Umbilical cord (tissue), 1 donor: ENCODE measurements at regions not wholly inside any gene's neighbourhood (a gene's known extent, or its start where the extent isn't known, plus 50 kb on each side); places are given as distances from the start of the nearest gene placed in this dataset.
A peak's percentile ranks its signal among the peaks of the same experiment; 100 is the strongest.

Experiments used
- DNase-seq: peaks from one replicate; pipeline ENCODE4 v3.0.0-alpha.2; 2015; ENCODE audit warnings: low spot score

- no peak for DNase-seq
These were observed 73.1 kb downstream of the IRF8 start for GRCh38 chr16:85971902-85972638.

DNA sequence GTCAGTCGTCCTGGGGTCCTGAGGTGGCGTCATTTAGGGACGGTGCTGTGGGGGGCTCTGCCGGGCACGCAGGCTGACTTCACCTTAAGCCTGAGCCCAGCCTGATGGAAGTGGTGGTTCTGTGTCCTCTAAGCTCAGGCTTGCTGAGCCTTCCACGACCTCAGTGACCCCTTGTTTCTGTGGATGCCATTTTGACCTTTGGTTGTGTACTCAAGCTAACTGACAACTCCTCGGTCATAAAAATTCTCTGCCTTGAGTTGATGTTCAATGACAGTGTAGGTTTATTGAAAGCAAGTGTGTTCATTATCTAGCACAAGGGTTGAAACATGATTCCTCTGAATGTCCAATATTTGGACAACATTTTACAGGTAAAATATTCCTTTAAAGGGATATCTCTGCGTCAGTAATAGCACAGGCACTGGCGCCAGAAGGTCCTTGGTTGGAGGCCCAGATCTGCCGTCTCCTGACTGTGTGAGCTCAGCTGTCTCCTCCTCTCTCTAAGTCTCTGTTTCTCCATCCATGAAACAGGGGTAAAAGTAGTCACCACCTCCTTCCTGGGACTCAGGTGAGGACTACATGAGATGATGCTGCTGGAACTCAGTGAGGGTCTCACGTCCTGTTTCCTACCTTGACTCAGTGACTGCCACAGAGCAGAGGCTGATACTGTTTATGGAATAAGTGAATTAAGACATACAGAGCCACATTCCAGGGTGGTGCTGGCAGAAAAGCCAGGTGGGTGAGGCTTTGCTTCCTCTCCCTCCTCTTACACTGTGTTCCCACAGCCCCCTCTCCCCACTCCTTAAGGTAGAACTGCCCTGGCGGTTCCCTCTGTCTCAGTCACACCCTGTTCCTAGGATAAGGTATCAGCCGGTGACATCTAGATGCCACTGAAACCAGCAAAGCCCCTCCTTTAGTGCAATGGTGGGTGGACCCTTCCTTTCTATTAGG, 75.7 kb downstream of the IRF8 start:
- DNase-seq = no peak

DNA sequence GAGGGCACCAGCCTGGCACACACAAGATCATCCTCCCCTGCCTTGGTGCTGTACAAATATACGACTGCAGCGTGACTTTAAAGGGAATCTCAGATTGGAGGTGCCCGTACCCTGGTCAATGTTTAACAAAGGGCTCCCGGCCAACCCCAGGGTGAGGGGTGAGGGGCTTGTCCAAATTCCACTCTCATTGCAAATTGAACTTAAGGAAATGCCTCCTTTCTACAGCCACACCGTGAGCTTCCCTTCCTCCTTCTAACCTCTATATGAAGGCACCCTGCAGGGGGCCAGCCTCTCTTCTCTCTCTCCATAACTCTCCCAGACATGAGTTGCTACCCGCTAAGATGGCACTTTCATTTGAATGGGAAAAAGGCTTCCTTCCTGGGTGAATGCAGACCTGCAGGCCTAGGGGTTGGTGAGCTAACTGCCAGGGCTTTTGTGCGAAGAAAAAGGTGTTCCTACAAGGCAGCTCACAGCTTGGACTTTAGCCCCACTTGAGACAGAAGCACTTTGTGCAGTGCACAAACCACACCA, 76.6 kb downstream of the IRF8 start:
- DNase-seq = no peak

DNA sequence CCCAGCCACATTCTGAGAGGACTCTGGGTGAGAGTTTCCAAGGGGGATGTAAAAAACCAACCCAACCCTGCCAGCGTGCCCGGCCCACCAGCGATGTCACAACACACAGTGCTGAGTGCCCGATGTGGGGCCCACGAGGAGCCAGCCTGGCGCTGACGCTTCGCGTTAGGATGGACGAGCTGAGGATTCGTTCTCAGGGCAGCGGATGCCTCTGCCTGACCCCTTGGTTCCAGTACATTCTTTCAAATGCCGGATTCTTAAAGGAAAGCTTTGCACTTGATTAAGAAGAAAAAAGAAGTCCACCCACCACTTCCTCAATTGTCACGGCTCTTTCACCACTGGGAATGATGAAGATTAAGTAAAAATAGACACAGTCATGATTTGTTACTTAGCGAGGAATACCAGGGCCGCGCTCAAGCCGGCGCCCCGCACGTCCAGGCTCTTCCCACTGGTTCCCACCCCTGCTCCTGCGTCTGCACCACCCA, 79.4 kb downstream of the IRF8 start:
- no peak for DNase-seq

DNA sequence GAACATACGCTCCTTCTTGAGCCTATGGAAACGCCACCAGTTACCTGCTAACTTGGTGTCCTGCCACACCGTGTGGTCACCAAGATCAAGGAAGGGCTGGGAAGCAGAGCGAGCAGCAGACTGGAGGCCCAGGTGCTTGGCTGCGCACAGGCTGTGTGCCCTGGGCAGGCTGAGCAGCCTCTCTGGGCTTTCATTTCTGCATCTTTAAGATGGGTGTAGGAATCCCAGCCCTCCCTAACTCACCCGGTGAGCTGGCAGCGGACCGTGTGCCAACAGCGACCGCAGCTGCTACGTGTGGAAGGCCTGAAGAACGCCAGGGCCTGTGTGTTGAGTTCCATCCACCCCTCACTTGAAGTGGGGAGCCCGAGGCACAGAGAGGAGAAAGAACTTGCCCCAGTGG, 80.0 kb downstream of the IRF8 start:
- no peak for DNase-seq

- no peak for DNase-seq
These were observed 80.6 kb downstream of the IRF8 start for GRCh38 chr16:85979605-85980004.

DNA sequence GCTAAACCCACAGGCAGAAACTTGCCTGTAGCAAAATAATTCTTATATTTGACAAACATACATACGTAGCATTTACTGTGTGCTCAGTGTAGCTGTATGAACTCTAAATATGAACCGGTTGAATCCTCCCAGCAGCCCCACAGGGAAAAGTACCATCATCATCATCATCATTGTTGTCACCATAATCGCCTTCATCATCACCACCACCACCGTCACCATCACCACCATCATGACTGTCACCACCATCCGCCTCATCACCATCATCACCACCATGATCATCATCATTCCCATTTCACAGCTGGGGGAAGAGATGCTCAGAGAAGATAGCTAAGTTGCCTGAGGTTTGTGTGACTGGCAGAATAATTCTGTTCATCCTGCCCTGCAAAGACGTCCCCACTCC, 81.7 kb downstream of the IRF8 start:
- DNase-seq = no peak

- DNase-seq = no peak
These were observed 83.0 kb downstream of the IRF8 start for GRCh38 chr16:85981826-85982562.

GRCh38 chr16:85982563-85982939, 83.6 kb downstream of the IRF8 start:
- peak; percentile 23 for DNase-seq

GRCh38 chr16:85983064-85983463, 84.1 kb downstream of the IRF8 start:
- DNase-seq = no peak

DNA sequence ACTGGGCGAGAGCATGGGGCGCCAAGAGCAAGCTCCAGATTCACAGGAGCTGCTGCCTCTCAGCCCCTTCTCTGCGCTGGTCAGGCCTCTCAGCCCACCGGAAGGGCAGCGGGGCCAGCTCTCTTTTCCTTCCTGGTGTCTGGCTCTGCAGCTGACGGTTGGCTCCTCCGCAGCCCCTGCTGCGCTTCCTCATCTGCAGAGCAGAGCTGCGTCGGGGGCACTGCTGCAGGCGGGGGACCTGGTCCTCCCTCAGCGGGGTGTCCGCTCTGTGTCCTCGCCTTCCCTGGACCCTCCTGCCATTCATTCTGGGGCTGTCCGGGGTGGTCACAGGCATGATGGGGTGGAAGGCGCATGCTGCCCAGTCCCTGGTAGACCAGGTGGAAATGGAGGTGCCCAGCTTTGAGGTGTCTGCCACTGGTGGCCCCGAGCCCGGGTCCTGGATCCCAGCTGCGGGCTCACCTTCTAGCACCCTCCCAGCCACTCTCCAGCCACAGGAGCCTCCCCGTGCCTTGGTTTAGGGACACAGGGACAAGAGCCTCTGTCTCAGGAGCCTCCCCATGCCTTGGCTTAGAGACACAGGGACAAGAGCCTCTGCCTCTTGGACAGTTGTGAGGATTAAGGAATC, 84.8 kb downstream of the IRF8 start:
- DNase-seq = no peak

DNA sequence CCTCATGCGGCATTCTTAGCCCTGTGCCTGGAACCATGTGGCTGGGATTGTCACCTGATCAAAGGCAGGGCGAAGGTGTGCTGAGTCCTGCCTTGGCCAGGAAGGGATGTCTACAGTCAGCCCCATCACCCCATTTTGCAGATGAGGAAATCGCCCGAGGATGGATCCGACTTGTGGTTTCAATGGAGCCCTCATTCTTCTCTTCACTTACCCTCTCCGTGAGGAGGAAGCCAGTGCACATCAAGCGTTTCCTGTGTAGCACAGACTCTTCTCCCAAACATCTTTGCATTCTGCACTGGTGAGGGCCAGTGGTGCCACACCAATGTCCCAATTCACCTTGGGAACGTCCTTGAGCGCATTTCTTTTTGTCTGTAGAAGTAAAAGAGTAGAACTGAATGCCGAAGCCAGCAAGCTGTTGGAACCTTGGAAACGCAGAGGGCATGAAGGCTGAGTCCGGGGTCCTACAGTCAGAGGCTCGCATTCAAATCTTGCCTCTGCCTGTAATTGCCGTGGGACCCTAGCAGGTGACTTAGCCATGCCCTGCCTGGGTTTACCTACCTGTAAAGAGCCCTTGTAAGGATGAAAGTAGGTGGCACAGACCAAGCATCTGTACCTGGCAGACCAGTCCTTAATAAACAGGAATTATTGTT, 85.4 kb downstream of the IRF8 start:
- no peak for DNase-seq

GRCh38 chr16:85984947-85985451, 86.0 kb downstream of the IRF8 start:
- DNase-seq = peak; percentile 22

DNA sequence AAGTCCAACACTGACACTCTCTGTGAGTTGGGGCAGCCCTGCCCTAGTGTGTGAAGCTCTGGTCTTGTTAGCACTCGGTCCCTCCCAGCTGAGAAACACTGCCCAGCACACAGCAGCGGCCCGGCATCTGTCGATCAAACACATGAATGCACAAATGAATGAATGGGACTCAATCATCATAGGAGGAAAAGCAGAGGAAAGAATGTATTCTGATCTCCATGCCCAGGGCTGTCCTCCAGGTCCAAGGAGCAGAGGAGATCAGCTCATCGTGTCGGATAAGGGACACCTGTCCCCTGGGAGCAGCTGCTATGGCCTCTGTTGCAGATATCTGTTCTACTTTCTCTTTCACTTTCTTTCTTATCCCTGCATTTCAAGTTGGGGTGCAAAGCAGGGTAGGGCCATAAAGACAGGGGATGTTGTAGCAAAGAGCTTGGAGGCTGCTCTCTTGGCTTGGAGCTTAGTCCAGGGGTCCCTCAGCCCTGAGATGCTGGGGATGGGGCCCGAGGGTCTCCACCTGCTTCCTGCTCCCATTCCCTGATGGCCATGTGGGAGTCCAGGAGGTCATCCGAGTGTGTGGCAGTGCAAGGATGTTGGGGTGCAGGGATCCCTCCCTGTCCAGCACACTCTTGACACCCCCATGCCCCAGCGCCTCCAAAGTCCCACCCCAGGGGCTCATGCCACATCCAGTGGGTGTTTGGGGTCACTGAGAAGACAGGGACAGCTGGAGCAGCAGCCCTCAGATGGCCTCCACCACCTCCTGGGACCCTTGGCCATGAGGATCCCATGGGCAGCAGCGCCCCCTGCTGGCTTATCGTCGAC, 88.2 kb downstream of the IRF8 start:
- DNase-seq = no peak

DNA sequence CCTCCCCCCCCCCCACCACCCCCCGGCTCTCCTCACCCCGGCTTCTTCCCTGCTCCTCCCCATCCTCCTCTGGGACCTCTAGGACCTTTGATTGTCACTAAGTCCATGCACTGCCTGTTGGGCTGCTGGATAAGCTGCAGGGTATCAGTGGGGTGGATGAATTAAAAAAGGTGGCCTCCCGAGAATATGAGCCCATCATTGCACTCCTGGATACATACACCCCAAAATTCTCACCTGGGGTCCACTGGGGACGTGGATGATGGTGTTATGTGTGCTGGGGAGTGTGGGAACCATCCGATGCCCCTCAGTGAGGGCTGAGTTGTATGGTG, 88.8 kb downstream of the IRF8 start:
- DNase-seq = no peak

GRCh38 chr16:85988306-85988705, 89.3 kb downstream of the IRF8 start:
- DNase-seq = no peak

GRCh38 chr16:85988723-85989313, 89.9 kb downstream of the IRF8 start:
- no peak for DNase-seq

- DNase-seq = no peak
These were observed 90.4 kb downstream of the IRF8 start for GRCh38 chr16:85989376-85989775.

DNA sequence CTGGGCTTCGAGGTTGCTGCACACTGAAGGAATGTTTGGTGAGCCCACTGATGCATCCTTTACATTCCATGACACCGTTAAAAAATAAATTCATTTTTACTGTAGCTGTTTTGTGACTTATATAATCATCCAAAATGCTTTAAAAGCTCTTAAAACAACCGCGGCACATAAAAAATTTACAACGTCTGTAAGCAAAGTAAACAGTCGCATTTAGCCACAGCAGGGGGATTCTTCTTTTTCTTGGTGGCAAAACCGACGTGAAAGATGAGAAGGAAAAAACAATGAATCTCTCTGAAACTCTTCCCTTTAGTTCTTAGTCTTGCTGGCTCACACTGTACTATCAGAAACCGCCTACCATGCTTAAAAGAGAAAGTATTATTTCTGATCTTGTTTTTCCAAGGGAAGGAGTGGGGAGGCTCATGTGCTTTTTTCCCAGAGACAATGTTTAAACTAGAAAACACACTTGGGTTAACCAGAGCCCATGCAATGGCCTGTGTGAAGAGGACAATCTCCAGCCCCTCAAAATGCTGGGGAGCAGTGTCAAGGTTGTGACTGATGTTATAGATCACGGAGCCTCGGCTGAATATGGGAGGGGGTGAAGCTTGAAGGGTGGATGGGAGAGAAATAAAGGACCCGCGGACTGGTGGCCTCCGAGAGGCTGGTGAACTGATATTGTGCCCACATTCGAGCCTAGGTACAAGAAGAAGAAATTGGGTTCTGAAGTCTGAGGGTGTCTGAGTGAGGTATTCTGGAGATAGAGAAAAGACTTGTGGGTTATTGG, 91.1 kb downstream of the IRF8 start:
- DNase-seq = no peak
